ENCODE measurements at regions not wholly inside any gene's neighbourhood (a gene's known extent, or its start where the extent isn't known, plus 50 kb on each side); places are given as distances from the start of the nearest gene placed in this dataset.

DNA sequence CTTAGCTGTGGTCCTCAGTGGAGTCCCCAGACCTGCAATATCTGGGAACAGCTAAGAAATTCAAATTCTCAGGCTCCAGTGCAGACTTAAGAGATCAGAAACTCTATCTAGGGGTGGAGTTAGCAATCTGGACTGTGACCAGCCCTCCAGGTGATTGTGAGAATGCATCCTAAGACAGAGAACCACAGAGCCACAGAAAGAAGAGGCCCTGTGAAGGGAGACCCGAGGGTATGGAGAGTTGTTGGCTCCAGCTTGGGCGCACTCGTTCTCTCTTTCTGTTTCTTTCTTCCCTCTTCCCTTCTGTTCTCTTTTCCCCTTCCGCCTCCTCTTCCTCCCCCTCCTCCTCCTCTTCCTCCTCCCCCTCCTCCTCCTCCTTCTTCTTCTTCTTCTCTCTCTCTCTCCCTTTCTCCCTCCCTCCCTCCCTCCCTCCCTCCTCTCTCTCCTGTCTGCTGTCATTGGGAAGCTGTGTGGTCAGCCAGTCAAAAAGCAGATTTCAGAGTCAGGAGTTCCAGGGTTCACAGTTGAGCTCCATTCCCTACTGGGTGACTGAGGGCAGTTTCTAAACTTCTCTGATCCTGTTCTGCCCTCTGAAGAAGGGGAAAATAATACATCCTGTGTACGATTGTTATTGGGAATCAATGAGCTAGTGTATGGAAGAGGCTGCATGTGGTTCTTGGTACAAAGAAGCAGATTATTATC lies 62.1 kb upstream of the STEAP1B start (continued):
- TF ChIP-seq, protein P1, sequence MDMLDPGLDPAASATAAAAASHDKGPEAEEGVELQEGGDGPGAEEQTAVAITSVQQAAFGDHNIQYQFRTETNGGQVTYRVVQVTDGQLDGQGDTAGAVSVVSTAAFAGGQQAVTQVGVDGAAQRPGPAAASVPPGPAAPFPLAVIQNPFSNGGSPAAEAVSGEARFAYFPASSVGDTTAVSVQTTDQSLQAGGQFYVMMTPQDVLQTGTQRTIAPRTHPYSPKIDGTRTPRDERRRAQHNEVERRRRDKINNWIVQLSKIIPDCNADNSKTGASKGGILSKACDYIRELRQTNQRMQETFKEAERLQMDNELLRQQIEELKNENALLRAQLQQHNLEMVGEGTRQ (IDR thresholded peaks at IDR 0.05; ENCODE audit: borderline replicate concordance, low read depth, low read length) = no peak
- no peak for TF ChIP-seq MXI1 (IDR thresholded peaks at IDR 0.05; ENCODE audit: low read depth, low read length)
- TF ChIP-seq, protein P2, sequence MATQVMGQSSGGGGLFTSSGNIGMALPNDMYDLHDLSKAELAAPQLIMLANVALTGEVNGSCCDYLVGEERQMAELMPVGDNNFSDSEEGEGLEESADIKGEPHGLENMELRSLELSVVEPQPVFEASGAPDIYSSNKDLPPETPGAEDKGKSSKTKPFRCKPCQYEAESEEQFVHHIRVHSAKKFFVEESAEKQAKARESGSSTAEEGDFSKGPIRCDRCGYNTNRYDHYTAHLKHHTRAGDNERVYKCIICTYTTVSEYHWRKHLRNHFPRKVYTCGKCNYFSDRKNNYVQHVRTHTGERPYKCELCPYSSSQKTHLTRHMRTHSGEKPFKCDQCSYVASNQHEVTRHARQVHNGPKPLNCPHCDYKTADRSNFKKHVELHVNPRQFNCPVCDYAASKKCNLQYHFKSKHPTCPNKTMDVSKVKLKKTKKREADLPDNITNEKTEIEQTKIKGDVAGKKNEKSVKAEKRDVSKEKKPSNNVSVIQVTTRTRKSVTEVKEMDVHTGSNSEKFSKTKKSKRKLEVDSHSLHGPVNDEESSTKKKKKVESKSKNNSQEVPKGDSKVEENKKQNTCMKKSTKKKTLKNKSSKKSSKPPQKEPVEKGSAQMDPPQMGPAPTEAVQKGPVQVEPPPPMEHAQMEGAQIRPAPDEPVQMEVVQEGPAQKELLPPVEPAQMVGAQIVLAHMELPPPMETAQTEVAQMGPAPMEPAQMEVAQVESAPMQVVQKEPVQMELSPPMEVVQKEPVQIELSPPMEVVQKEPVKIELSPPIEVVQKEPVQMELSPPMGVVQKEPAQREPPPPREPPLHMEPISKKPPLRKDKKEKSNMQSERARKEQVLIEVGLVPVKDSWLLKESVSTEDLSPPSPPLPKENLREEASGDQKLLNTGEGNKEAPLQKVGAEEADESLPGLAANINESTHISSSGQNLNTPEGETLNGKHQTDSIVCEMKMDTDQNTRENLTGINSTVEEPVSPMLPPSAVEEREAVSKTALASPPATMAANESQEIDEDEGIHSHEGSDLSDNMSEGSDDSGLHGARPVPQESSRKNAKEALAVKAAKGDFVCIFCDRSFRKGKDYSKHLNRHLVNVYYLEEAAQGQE (IDR thresholded peaks at IDR 0.05; ENCODE audit: low read depth, low read length) = no peak
- TF ChIP-seq FOSL2 (IDR thresholded peaks at IDR 0.05; ENCODE audit: borderline replicate concordance, low read depth) = no peak

DNA sequence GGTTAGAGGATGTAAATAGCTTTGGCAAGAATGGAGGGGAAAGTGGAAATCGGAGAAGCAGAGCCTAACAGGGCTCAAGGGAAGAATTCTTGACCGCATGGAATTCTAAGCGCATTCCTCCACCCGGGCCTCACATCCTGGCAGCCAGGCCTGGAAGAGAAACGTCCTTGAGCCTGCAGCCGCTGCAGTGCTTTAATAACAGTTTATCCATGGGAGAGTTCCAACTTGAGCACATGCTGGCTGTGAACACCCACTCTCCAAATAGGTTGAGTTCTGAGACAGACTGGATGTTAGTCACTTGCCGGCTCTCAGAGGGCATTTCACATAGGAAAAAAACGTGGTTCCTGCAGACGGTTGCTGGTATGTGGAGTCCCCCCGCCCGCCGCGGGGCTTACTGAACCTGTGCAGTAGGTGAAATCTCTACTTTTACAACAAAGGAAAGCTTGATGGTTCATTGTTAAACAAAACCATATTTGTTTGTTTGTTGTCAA lies 61.4 kb upstream of the STEAP1B start:
- POLR2A ChIA-PET = no interaction called here
- no peak overlapping the region for H2AFZ ChIP-seq (ENCODE audit: low read depth)
- no peaks in the 10 kb centered on the region for H3K9me3 ChIP-seq
- peak overlapping the region; percentile 39; the same call in 1 of the 2 replicates for H3K9ac ChIP-seq
- peak overlapping the region; percentile 88 to 89; a peak in 3 of 4 replicates for H3K27ac ChIP-seq (ENCODE audit: low read depth in 2 of 2, low read length in 1 of 2)
- H3F3A ChIP-seq (replicated peaks; ENCODE audit: insufficient read depth) = peaks cover 32% of the 10 kb centered on the region
- H3K4me2 ChIP-seq = peak overlapping the region; percentile 56; the same call in 1 of the 2 replicates
- no peaks in the 10 kb centered on the region for H3K36me3 ChIP-seq (replicated peaks in 1 of 2; ENCODE audit: control insufficient read depth in 1 of 2, insufficient read depth in 2 of 2, low read length in 1 of 2)
- no peak for DNase-seq
- H3K79me2 ChIP-seq (ENCODE audit: insufficient read depth) = no peaks in the 10 kb centered on the region
- CTCF ChIA-PET = interaction anchor here (0.7 to 13.3 kb wide), 19 partner anchors 9 to 799 kb away, joined by 3 to 268 read pairs (median 11); no protein-coding TSS in a partner anchor
- H4K20me1 ChIP-seq (ENCODE audit: insufficient read depth) = no peaks in the 10 kb centered on the region
- peaks cover 12% of the 10 kb centered on the region; the same call in 1 of the 2 replicates for H3K27me3 ChIP-seq (ENCODE audit: insufficient read depth)
- H3K4me1 ChIP-seq (ENCODE audit: control insufficient read depth in 1 of 2, insufficient read depth in 2 of 2, low read depth in 1 of 2, low read length in 1 of 2) = peaks cover 4 to 28% of the 10 kb centered on the region in 2 experiments; a peak in 2 of 4 replicates
- peak overlapping the region in 1 of 2 experiments; percentile 16; a peak in 1 of 4 replicates for H3K4me3 ChIP-seq (ENCODE audit: low read depth in 2 of 2, low read length in 1 of 2)
- H3K9me2 ChIP-seq = no peaks in the 10 kb centered on the region
- 35% methylated on average over 13 of the region's 13 CpGs for WGBS (ENCODE audit: low lambda C conversion rate)
- TF ChIP-seq POLR2AphosphoS5 (IDR thresholded peaks at IDR 0.05; ENCODE audit: low read depth, low read length) (0 out of 2 replicates have a peak, but pooled peaks have one; percentile 28), ELF1 (IDR thresholded peaks at IDR 0.05) (0 out of 2 replicates have a peak, but pooled peaks have one; percentile 9), TCF12 (IDR thresholded peaks at IDR 0.05) (peak; percentile 73), SIN3A (IDR thresholded peaks at IDR 0.05; ENCODE audit: borderline replicate concordance, low read depth, low read length) (peak; percentile 77; the same call in 1 of the 2 replicates), RXRA (IDR thresholded peaks at IDR 0.05; ENCODE audit: borderline replicate concordance, low read depth) (peak; percentile 51; the same call in 1 of the 2 replicates), GATA2 (CRISPR knock-in tag; IDR thresholded peaks at IDR 0.05) (no peak), MXI1 (IDR thresholded peaks at IDR 0.05; ENCODE audit: low read depth, low read length) (no peak), TEAD4 (IDR thresholded peaks at IDR 0.05; ENCODE audit: borderline replicate concordance, insufficient read depth) (peak; percentile 95), EZH2phosphoT487 (IDR thresholded peaks at IDR 0.05; ENCODE audit: borderline replicate concordance, low read depth) (no peak), EP300 (IDR thresholded peaks at IDR 0.05; ENCODE audit: borderline replicate concordance in 1 of 2, low read depth in 1 of 2, low read length in 1 of 2) (peak in 1 of 2 experiments; percentile 50; a peak in 1 of 4 replicates), FOXJ3 (CRISPR knock-in tag; IDR thresholded peaks at IDR 0.05) (no peak), SMC3 (IDR thresholded peaks at IDR 0.05; ENCODE audit: low read depth, low read length) (no peak; the same call in 1 of the 2 replicates)
- TF ChIP-seq, protein P3, sequence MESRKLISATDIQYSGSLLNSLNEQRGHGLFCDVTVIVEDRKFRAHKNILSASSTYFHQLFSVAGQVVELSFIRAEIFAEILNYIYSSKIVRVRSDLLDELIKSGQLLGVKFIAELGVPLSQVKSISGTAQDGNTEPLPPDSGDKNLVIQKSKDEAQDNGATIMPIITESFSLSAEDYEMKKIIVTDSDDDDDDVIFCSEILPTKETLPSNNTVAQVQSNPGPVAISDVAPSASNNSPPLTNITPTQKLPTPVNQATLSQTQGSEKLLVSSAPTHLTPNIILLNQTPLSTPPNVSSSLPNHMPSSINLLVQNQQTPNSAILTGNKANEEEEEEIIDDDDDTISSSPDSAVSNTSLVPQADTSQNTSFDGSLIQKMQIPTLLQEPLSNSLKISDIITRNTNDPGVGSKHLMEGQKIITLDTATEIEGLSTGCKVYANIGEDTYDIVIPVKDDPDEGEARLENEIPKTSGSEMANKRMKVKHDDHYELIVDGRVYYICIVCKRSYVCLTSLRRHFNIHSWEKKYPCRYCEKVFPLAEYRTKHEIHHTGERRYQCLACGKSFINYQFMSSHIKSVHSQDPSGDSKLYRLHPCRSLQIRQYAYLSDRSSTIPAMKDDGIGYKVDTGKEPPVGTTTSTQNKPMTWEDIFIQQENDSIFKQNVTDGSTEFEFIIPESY (IDR thresholded peaks at IDR 0.05; ENCODE audit: borderline replicate concordance, low read depth) = 0 out of 2 replicates have a peak, but pooled peaks have one; percentile 38
- TF ChIP-seq, protein P2 (IDR thresholded peaks at IDR 0.05; ENCODE audit: low read depth, low read length) = no peak; the same call in 1 of the 2 replicates
- TF ChIP-seq, protein P1 (IDR thresholded peaks at IDR 0.05; ENCODE audit: borderline replicate concordance, low read depth, low read length) = no peak

Data from SK-N-SH (cell line).